GM12892 (cell line): ENCODE measurements at regions not wholly inside any gene's neighbourhood (a gene's known extent, or its start where the extent isn't known, plus 50 kb on each side); places are given as distances from the start of the nearest gene placed in this dataset.

Experiments used
- DNase-seq: peaks from one replicate; pipeline ENCODE4 v3.0.0; 2011; ENCODE audit not compliant: insufficient read length
- FAIRE-seq: peaks from 2 replicates; lab custom pipeline; 2011; peaks lifted over from hg19 to GRCh38; lab: Jason Lieb, UNC
- POLR2A ChIP-seq: IDR thresholded peaks from 2 replicates; pipeline ENCODE4 v1.6.1; 2011; ENCODE audit warnings: low read depth, low read length, control low read depth
- POLR2AphosphoS5 ChIP-seq: IDR thresholded peaks from 2 replicates; pipeline ENCODE4 v1.6.1; 2011; ENCODE audit warnings: low read depth, low read length, control low read depth
- TAF1 ChIP-seq: IDR thresholded peaks from 2 replicates; pipeline ENCODE4 v1.6.1; 2011; ENCODE audit warnings: low read depth, mild to moderate bottlenecking, control low read depth, low read length, borderline replicate concordance

GRCh38 chr4:145230726-145231125, 50.3 kb upstream of the OTUD4 start:
- TF ChIP-seq POLR2A (no peak), TAF1 (no peak), POLR2AphosphoS5 (no peak)
- DNase-seq = no peak
- FAIRE-seq = no peak
